Activated CD8-positive, alpha-beta memory T cell treated with anti-CD3 and anti-CD28 coated beads for 24 hours (primary cell): ENCODE measurements at regions not wholly inside any gene's neighbourhood (a gene's known extent, or its start where the extent isn't known, plus 50 kb on each side); places are given as distances from the start of the nearest gene placed in this dataset.
"Not testable (repeated sequence)": the region's sequence is repeated elsewhere in the genome, so short reads cannot be mapped to it uniquely, and the experiment has no call there.

ENCODE experiments used
- DNase-seq: peaks from one replicate; pipeline ENCODE4 v3.0.0-alpha.2; 2020

GRCh38 chr5:174953871-174954270 is 229.5 kb downstream of the MSX2 start:
- no peak for DNase-seq

GRCh38 chr5:174951151-174951780 is 226.9 kb downstream of the MSX2 start:
- peak; percentile 67 for DNase-seq

- no peak for DNase-seq
These were observed 223.2 kb downstream of the MSX2 start for GRCh38 chr5:174947548-174947947.

- no peak for DNase-seq
These were observed 221.5 kb downstream of the MSX2 start for GRCh38 chr5:174945853-174946252.

GRCh38 chr5:174943785-174944184 is 219.4 kb downstream of the MSX2 start:
- no peak for DNase-seq

- not testable (repeated sequence) for DNase-seq
These were observed 218.6 kb downstream of the MSX2 start for GRCh38 chr5:174943002-174943401.

GRCh38 chr5:174937201-174938123 is 213.1 kb downstream of the MSX2 start:
- no peak for DNase-seq

GRCh38 chr5:174935854-174936474 is 211.6 kb downstream of the MSX2 start:
- peak; percentile 75 for DNase-seq

- not testable (repeated sequence) for DNase-seq
These were observed 206.7 kb downstream of the MSX2 start for GRCh38 chr5:174931033-174931432.

GRCh38 chr5:174925586-174925985 is 201.2 kb downstream of the MSX2 start:
- no peak for DNase-seq

GRCh38 chr5:174922955-174923354 is 198.6 kb downstream of the MSX2 start:
- DNase-seq = no peak

GRCh38 chr5:174920906-174921550 is 196.6 kb downstream of the MSX2 start:
- DNase-seq = no peak

- no peak for DNase-seq
These were observed 195.0 kb downstream of the MSX2 start for GRCh38 chr5:174919351-174919750.

GRCh38 chr5:174918655-174919054 is 194.3 kb downstream of the MSX2 start:
- no peak for DNase-seq

- no peak for DNase-seq
These were observed 193.7 kb downstream of the MSX2 start for GRCh38 chr5:174917976-174918554.

GRCh38 chr5:174917435-174917834 is 193.1 kb downstream of the MSX2 start:
- not testable (repeated sequence) for DNase-seq

GRCh38 chr5:174916924-174917323 is 192.5 kb downstream of the MSX2 start:
- DNase-seq = not testable (repeated sequence)

- no peak for DNase-seq
These were observed 191.8 kb downstream of the MSX2 start for GRCh38 chr5:174916227-174916626.

GRCh38 chr5:174911118-174911517 is 186.7 kb downstream of the MSX2 start:
- no peak for DNase-seq

- DNase-seq = peak; percentile 79
These were observed 185.9 kb downstream of the MSX2 start for GRCh38 chr5:174910245-174910737.

- no peak for DNase-seq
These were observed 178.9 kb downstream of the MSX2 start for GRCh38 chr5:174903172-174903732.

GRCh38 chr5:174901336-174901735 is 177.0 kb downstream of the MSX2 start:
- no peak for DNase-seq
